OCI-LY3 (cell line): ENCODE measurements at regions not wholly inside any gene's neighbourhood (a gene's known extent, or its start where the extent isn't known, plus 50 kb on each side); places are given as distances from the start of the nearest gene placed in this dataset.

Experiments used
- H2AFZ ChIP-seq: fragments of 200-600, 300-600 bp; shearing (Covaris generic); 2 replicates; pipeline ENCODE4 v1.6.0; 2014; ENCODE audit warnings: antibody characterized with exemption, low read depth, low read length
- H3K27ac ChIP-seq: fragments of 200-600, 300-600 bp; sonication (generic); 2 replicates; pipeline ENCODE4 v1.5.1; 2014; ENCODE audit warnings: mild to moderate bottlenecking, low read length, moderate library complexity, mixed read lengths
- H3K27me3 ChIP-seq: fragments of 200-600, 300-600 bp; sonication (generic); 2 replicates; pipeline ENCODE4 v1.6.1; 2014; ENCODE audit warnings: low read depth, low read length, mixed read lengths
- H3K36me3 ChIP-seq: fragments of 200-600, 300-600 bp; sonication (generic); replicated peaks from 2 replicates; pipeline ENCODE3; 2014; ENCODE audit warnings: low read depth, low read length, mixed read lengths
- H3K4me1 ChIP-seq: fragments of 300-600, 200-600 bp; sonication (generic); 2 replicates; pipeline ENCODE4 v1.6.1; 2014; ENCODE audit warnings: low read length, mixed read lengths
- H3K4me2 ChIP-seq: fragments of 200-600, 300-600 bp; sonication (generic); 2 replicates; pipeline ENCODE4 v1.6.1; 2014; ENCODE audit warnings: low read length, mixed read lengths
- H3K4me3 ChIP-seq: fragments of 300-600, 200-600 bp; sonication (generic); 2 replicates; pipeline ENCODE4 v1.5.1; 2014; ENCODE audit warnings: antibody characterized with exemption, mild to moderate bottlenecking, low read length, moderate library complexity
- H3K79me2 ChIP-seq: fragments of 300-600, 200-600 bp; shearing (Covaris generic); 2 replicates; pipeline ENCODE4 v1.6.1; 2014; ENCODE audit warnings: mild to moderate bottlenecking, low read length, mixed read lengths
- H3K9ac ChIP-seq: fragments of 300-600, 200-600 bp; shearing (Covaris generic); 2 replicates; pipeline ENCODE4 v1.6.0; 2014; ENCODE audit warnings: mild to moderate bottlenecking, low read length, moderate library complexity
- H3K9me3 ChIP-seq: fragments of 200-600, 300-600 bp; shearing (Covaris generic); 2 replicates; pipeline ENCODE4 v1.6.1; 2014; ENCODE audit warnings: low read length, mixed read lengths; ENCODE audit not compliant: insufficient read depth
- H4K20me1 ChIP-seq: fragments of 200-600, 300-600 bp; sonication (generic); 2 replicates; pipeline ENCODE4 v1.6.1; 2016; ENCODE audit warnings: low read length, mixed read lengths; ENCODE audit not compliant: insufficient read depth
- CTCF ChIP-seq: fragments of 200-600, 300-600 bp; sonication (generic); IDR thresholded peaks from 2 replicates; pipeline ENCODE4 v1.5.1; 2014; ENCODE audit warnings: antibody characterized with exemption, low read length, low read depth
- EZH2phosphoT487 ChIP-seq: fragments of 200-600 bp; shearing (Covaris generic); IDR thresholded peaks from 2 replicates; pipeline ENCODE4 v1.6.1; 2018; ENCODE audit warnings: antibody characterized with exemption, mixed run types, low read depth

GRCh38 chr3:193890016-193890897 lies 245.7 kb upstream of the HES1 start:
- Histone ChIP-seq H3K9me3 (no peaks in the 10 kb centered on the region), H3K4me1 (peaks cover 8% of the 10 kb centered on the region), H3K4me3 (no peak overlapping the region), H4K20me1 (no peaks in the 10 kb centered on the region), H3K27ac (no peak overlapping the region), H3K27me3 (0 out of 2 replicates have a peak, but pooled peaks cover 6% of the 10 kb centered on the region), H3K79me2 (no peaks in the 10 kb centered on the region), H3K9ac (no peak overlapping the region), H2AFZ (no peak overlapping the region), H3K36me3 (no peaks in the 10 kb centered on the region), H3K4me2 (no peak overlapping the region)
- no peak for TF ChIP-seq EZH2phosphoT487
- TF ChIP-seq CTCF, result no peak

GRCh38 chr3:193894121-193894863 lies 241.7 kb upstream of the HES1 start:
- Histone ChIP-seq H3K4me2 (no peak overlapping the region), H3K9me3 (no peaks in the 10 kb centered on the region), H3K79me2 (no peaks in the 10 kb centered on the region), H3K27ac (no peak overlapping the region), H3K27me3 (0 out of 2 replicates have a peak, but pooled peaks cover 6% of the 10 kb centered on the region), H3K4me1 (peaks cover 25% of the 10 kb centered on the region), H3K9ac (no peak overlapping the region), H3K4me3 (no peak overlapping the region), H3K36me3 (no peaks in the 10 kb centered on the region), H2AFZ (peak overlapping the region; percentile 52), H4K20me1 (no peaks in the 10 kb centered on the region)
- no peak for TF ChIP-seq CTCF
- TF ChIP-seq EZH2phosphoT487, result no peak

DNA sequence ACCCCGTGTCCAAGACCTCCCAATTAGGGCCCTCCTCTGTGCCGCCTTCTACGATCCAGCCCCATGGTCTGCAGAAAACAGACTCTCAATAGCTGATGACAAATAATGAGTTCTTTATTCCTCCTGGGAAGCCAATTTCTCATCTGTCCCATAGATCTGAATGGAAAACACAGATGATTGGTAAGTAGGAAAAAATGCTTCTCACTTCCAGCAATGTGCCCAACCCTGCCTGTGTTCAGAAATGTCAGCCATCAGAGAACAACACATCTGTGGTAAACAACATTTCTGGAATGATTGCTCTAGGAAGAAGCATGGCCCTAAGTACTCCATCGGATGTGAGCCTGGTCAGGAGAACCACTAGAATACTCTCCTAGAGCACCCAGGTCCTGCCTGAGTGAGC lies 240.5 kb upstream of the HES1 start:
- no peaks in the 10 kb centered on the region for H3K79me2 ChIP-seq
- no peak overlapping the region for H3K4me2 ChIP-seq
- H3K27me3 ChIP-seq, result 0 out of 2 replicates have a peak, but pooled peaks cover 3% of the 10 kb centered on the region
- H4K20me1 ChIP-seq, result no peaks in the 10 kb centered on the region
- H3K4me3 ChIP-seq, result no peak overlapping the region
- peaks cover 25% of the 10 kb centered on the region for H3K4me1 ChIP-seq
- H3K9ac ChIP-seq, result no peak overlapping the region
- H3K27ac ChIP-seq, result no peak overlapping the region
- no peaks in the 10 kb centered on the region for H3K9me3 ChIP-seq
- no peak for TF ChIP-seq EZH2phosphoT487
- H2AFZ ChIP-seq, result no peak overlapping the region
- H3K36me3 ChIP-seq, result no peaks in the 10 kb centered on the region

- H3K36me3 ChIP-seq, result no peaks in the 10 kb centered on the region
- peaks cover 25% of the 10 kb centered on the region for H3K4me1 ChIP-seq
- H4K20me1 ChIP-seq, result no peaks in the 10 kb centered on the region
- no peak overlapping the region for H3K27ac ChIP-seq
- no peaks in the 10 kb centered on the region for H3K79me2 ChIP-seq
- no peak overlapping the region for H3K9ac ChIP-seq
- no peaks in the 10 kb centered on the region for H3K9me3 ChIP-seq
- H3K27me3 ChIP-seq, result peaks cover 6% of the 10 kb centered on the region; the same call in 1 of the 2 replicates
- TF ChIP-seq EZH2phosphoT487 (no peak), CTCF (peak; percentile 16; the same call in 1 of the 2 replicates)
- H3K4me3 ChIP-seq, result no peak overlapping the region
- peak overlapping the region; percentile 70; the same call in 1 of the 2 replicates for H2AFZ ChIP-seq
- H3K4me2 ChIP-seq, result peak overlapping the region; percentile 26
Observed at GRCh38 chr3:193896419-193896818, 239.5 kb upstream of the HES1 start.
